ENCODE measurements at regions not wholly inside any gene's neighbourhood (a gene's known extent, or its start where the extent isn't known, plus 50 kb on each side); places are given as distances from the start of the nearest gene placed in this dataset.
"Not testable (repeated sequence)": the region's sequence is repeated elsewhere in the genome, so short reads cannot be mapped to it uniquely, and the experiment has no call there.

- no peak for DNase-seq
These were observed 171.1 kb upstream of the MYT1L start for GRCh38 chr2:2502201-2502549.

- no peak for DNase-seq
These were observed 170.6 kb upstream of the MYT1L start for GRCh38 chr2:2501454-2502200.

- DNase-seq, result no peak
These were observed 164.5 kb upstream of the MYT1L start for GRCh38 chr2:2495606-2496005.

GRCh38 chr2:2493496-2493895 is 162.4 kb upstream of the MYT1L start:
- DNase-seq, result no peak

GRCh38 chr2:2492800-2493199 is 161.7 kb upstream of the MYT1L start:
- no peak for DNase-seq

GRCh38 chr2:2491964-2492363 is 160.9 kb upstream of the MYT1L start:
- no peak for DNase-seq

GRCh38 chr2:2484301-2484700 is 153.2 kb upstream of the MYT1L start:
- DNase-seq, result no peak

- DNase-seq, result no peak
These were observed 151.8 kb upstream of the MYT1L start for GRCh38 chr2:2482851-2483250.

- no peak for DNase-seq
These were observed 141.8 kb upstream of the MYT1L start for GRCh38 chr2:2472881-2473280.

GRCh38 chr2:2472044-2472443 is 141.0 kb upstream of the MYT1L start:
- DNase-seq, result no peak

- DNase-seq, result no peak
These were observed 135.5 kb upstream of the MYT1L start for GRCh38 chr2:2466534-2466933.

GRCh38 chr2:2464643-2465042 is 133.6 kb upstream of the MYT1L start:
- DNase-seq, result no peak

- DNase-seq, result no peak
These were observed 133.0 kb upstream of the MYT1L start for GRCh38 chr2:2464094-2464493.

GRCh38 chr2:2456721-2457120 is 125.6 kb upstream of the MYT1L start:
- no peak for DNase-seq

- no peak for DNase-seq
These were observed 124.1 kb upstream of the MYT1L start for GRCh38 chr2:2455151-2455550.

- DNase-seq, result no peak
These were observed 121.9 kb upstream of the MYT1L start for GRCh38 chr2:2452961-2453360.

- not testable (repeated sequence) for DNase-seq
These were observed 120.2 kb upstream of the MYT1L start for GRCh38 chr2:2451275-2451674.

- DNase-seq, result no peak
These were observed 117.1 kb upstream of the MYT1L start for GRCh38 chr2:2448178-2448577.

- DNase-seq, result no peak
These were observed 91.5 kb upstream of the MYT1L start for GRCh38 chr2:2422621-2423020.

GRCh38 chr2:2413525-2413924 is 82.5 kb upstream of the MYT1L start:
- DNase-seq, result no peak

GRCh38 chr2:2410987-2411386 is 79.9 kb upstream of the MYT1L start:
- DNase-seq, result no peak

- no peak for DNase-seq
These were observed 78.4 kb upstream of the MYT1L start for GRCh38 chr2:2409481-2409880.

- DNase-seq, result no peak
These were observed 74.7 kb upstream of the MYT1L start for GRCh38 chr2:2405780-2406179.

GRCh38 chr2:2400286-2401038 is 69.4 kb upstream of the MYT1L start:
- DNase-seq, result no peak

- no peak for DNase-seq
These were observed 68.3 kb upstream of the MYT1L start for GRCh38 chr2:2399396-2399795.

All from 8988T (cell line).